AG09309 (cell line): ENCODE measurements at regions not wholly inside any gene's neighbourhood (a gene's known extent, or its start where the extent isn't known, plus 50 kb on each side); places are given as distances from the start of the nearest gene placed in this dataset.

Experiments used
- DNase-seq: peaks from one replicate; pipeline ENCODE4 v3.0.0-alpha.2; 2010; ENCODE audit warnings: low read depth
- H3K4me3 ChIP-seq: 2 replicates; pipeline ENCODE4 v1.5.1; 2011; ENCODE audit warnings: mild to moderate bottlenecking, low read depth, low read length, moderate library complexity; ENCODE audit not compliant: control insufficient read depth
- TF ChIP-seq, protein P1 (sequence below): IDR thresholded peaks from 2 replicates; pipeline ENCODE4 v1.5.1; 2011; ENCODE audit warnings: mild to moderate bottlenecking, low read depth, low read length, inconsistent platforms; ENCODE audit not compliant: insufficient read depth, control insufficient read depth; ENCODE audit errors: missing control alignments

DNA sequence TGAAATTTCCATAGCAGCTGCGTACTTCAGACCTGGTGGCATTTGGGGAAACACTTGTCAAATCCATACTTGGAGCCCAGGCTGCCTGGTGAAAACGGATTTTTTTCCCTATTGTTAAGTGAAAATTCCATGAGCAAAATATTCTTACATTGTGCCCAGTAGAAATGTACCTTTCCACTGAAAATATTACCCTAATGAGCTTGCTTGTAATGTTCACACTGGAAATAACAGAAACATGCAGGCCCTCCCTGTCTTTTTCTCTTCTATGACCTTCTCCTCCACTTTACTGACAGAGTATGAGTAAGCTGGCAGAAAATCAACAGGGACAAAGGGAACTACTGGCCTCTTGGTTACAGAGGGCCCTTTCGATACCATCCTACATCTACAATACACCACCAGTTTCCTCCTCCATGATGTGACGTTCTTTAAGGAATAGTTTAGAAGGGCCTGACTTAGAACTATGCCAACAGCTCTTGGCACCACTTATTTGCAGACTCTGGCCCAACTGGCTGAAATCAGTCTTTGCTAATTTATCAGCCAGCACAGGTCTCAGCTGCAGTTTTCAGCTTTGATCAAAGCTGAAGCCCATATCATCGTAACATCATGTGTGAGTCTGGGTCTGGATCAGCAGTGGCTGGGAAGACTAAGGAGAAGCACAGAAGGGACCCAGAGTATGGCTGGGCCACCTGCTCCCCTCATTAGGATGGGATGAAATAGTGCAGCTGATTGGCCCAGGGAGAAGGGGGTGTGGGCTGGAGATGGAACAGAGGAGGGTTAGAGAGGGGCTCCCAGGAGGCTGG lies 272.2 kb upstream of the ID2 start:
- TF ChIP-seq, protein P1, sequence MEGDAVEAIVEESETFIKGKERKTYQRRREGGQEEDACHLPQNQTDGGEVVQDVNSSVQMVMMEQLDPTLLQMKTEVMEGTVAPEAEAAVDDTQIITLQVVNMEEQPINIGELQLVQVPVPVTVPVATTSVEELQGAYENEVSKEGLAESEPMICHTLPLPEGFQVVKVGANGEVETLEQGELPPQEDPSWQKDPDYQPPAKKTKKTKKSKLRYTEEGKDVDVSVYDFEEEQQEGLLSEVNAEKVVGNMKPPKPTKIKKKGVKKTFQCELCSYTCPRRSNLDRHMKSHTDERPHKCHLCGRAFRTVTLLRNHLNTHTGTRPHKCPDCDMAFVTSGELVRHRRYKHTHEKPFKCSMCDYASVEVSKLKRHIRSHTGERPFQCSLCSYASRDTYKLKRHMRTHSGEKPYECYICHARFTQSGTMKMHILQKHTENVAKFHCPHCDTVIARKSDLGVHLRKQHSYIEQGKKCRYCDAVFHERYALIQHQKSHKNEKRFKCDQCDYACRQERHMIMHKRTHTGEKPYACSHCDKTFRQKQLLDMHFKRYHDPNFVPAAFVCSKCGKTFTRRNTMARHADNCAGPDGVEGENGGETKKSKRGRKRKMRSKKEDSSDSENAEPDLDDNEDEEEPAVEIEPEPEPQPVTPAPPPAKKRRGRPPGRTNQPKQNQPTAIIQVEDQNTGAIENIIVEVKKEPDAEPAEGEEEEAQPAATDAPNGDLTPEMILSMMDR, result no peak
- DNase-seq, result no peak

DNA sequence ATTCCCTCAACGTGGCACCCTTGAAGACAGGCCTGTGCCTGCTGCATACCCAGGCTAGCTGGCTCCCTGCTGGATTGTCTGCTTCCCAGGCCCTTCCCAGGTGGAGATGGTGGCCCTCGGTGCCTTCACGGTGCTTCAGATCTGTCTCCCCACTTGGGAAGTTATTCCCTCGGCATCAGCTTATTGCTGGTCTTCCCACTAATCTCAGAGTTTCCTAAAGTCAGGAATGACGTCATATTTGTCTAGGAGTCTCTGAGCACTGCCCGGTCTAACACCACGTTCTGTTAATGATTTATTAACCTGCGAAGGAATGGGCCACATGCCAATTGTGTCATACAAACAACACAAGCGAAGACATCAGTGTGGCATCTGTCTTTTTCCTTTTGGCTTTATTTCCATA lies 269.8 kb upstream of the ID2 start:
- TF ChIP-seq, protein P1, result no peak
- DNase-seq, result no peak
- H3K4me3 ChIP-seq, result no peak overlapping the region

More for the DNA sequence above, 272.2 kb upstream of the ID2 start:
- H3K4me3 ChIP-seq, result no peak overlapping the region

DNA sequence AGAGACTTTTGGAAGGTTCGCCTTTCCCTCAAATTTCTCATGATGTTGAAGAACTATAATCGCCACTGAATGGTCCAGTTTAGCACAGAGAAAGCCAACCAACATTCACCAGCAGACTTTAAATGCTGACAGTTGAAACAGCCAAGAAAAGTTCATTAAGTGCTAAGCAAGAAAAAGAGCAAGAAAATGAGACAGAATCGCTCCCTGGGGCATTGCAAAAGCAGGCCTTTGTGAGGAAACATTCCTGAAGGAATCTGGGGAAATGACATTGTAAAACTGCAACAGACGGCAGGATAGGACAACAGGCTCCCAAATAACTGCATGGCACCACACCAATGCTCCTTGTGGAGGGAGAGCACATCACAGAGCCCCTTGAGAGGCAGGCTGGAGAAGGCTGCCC lies 269.3 kb upstream of the ID2 start:
- TF ChIP-seq, protein P1, result no peak
- peak; percentile 18 for DNase-seq
- H3K4me3 ChIP-seq, result no peak overlapping the region

DNA sequence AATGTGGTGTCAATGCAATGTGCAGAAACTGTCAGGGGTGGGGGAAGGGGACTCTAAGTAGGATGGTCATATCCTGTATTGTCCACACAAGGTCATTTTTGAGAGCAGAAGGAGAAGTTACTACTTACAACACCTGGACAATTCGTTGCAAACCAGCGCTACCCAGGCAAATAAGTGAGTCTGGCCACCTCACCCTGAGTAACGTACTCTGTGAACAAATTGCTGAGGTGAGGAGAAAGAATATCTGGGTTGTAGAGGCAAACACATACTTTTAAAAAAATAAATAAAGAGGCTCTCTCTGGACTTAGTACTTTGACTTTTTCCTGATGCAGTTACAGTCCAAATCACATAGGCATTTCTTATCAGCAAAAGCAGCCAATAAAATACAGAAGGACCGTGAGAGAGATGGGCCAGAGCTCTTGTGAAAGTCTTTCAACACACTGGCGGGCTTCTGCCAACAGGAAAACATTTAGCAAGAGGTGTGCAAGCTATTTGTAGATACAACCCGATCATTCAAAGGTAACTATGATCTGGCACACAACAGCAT lies 268.2 kb upstream of the ID2 start:
- TF ChIP-seq, protein P1, result no peak
- H3K4me3 ChIP-seq, result no peak overlapping the region
- peak; percentile 31 for DNase-seq

DNA sequence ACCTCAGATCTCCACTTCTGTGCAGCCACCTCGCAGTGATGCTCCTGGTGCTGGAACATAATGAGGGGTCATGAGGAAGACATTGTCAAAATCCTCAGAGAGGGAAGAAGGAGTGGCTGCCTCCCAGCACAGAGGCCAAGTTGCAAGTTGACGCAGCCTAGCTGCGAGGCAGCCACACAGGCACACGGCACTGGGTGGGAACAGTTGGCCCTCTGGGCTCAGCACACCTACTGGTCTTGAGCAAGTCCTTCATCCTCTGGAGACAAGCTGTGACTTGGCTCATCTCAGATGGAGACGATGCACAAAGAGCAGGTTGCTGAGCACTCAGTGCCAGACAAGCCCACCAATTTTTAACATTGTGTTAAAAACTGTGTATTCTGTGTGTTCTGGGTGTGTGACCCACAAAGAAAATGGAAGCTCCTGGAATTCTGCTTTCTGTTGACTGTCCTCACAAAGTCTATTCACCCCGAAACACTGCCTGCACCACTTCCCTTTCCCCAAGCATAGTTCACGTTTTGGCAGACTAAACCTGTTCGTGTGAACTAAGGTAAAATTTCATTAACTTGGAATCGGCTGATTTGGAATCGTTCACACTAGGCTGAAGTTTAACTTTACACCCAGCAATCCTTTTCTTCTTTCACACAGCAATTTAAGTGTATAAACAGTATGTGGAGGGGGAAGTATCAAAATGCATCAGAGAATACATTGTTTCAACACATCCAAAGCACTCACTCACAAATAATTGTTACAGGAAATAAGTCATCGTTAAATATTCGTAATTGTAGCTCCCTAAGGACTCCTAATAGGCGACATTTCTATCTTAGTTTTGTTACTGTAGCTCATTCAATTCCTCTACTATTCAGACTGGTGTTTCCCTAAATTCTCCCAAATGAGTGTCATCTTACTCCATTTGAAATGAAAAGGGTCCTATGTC lies 266.6 kb upstream of the ID2 start:
- no peak for DNase-seq
- no peak overlapping the region for H3K4me3 ChIP-seq
- TF ChIP-seq, protein P1, result no peak

DNA sequence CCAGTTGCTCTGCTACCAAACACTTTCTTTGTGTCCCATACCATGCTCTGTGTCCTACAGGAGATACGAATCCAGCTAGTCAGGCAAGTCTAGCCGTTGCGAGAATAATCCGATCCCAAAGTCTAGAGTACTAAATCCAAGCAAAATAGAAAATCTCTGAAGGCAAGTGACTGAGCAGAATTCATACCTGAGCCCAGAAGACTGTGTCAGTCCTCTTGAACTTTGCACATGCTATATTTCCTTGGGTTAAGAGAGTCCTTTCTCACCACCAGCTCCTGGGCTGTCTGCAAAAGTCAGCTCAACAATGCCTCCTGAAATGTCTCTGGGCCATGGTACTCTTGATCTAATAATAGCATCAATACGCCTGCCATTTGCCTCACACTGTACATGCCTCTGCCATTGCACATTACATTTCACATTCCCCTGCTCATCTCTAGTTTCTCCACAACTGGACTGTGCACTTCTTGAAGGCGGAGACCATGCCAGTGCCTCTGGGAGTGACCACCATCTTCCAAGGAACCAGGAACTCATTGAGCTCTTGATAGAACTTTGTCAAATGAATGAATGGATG lies 265.8 kb upstream of the ID2 start:
- TF ChIP-seq, protein P1, result no peak
- no peak overlapping the region for H3K4me3 ChIP-seq
- DNase-seq, result no peak
